ENCODE measurements at regions not wholly inside any gene's neighbourhood (a gene's known extent, or its start where the extent isn't known, plus 50 kb on each side); places are given as distances from the start of the nearest gene placed in this dataset.

- Mint-ChIP-seq H3K4me1 (no peaks in the 10 kb centered on the region), H3K36me3 (ENCODE audit: insufficient read depth in 1 of 3, low read depth in 3 of 3) (no peaks in the 10 kb centered on the region; a peak in 1 of 7 replicates), H3K9me3 (peaks cover 40 to 46% of the 10 kb centered on the region in 2 experiments), H3K27ac (no peak overlapping the region), H3K4me3 (no peak overlapping the region), H3K27me3 (ENCODE audit: low read depth) (no peaks in the 10 kb centered on the region; the same call in 1 of the 2 replicates)
- H3K27ac ChIP-seq (ENCODE audit: insufficient read length, low read depth, low read length) = no peak overlapping the region
- no peak overlapping the region for H3T11ph ChIP-seq (ENCODE audit: low read length)
- H3K9me3 ChIP-seq (ENCODE audit: control insufficient read depth, low read depth, low read length) = no peaks in the 10 kb centered on the region
- H2BK5ac ChIP-seq (ENCODE audit: insufficient read length, low read length) = no peak overlapping the region
- H4K91ac ChIP-seq (ENCODE audit: insufficient read length, low read depth, low read length) = no peak overlapping the region
- no CpG with 5 or more reads among the region's 4 CpGs for WGBS (ENCODE audit: extremely low coverage, insufficient read length, low lambda C conversion rate)
- H3K23me2 ChIP-seq (ENCODE audit: insufficient read length, low read depth, low read length, poor library complexity, severe bottlenecking) = no peaks in the 10 kb centered on the region
- H3K9ac ChIP-seq (ENCODE audit: extremely low read depth, insufficient read length, low read length) = no peak overlapping the region
- no peak overlapping the region for H2AK5ac ChIP-seq (ENCODE audit: insufficient read length, low read length)
- H3K79me2 ChIP-seq (ENCODE audit: insufficient read depth, low read length) = no peaks in the 10 kb centered on the region
- TF ChIP-seq, protein P1, sequence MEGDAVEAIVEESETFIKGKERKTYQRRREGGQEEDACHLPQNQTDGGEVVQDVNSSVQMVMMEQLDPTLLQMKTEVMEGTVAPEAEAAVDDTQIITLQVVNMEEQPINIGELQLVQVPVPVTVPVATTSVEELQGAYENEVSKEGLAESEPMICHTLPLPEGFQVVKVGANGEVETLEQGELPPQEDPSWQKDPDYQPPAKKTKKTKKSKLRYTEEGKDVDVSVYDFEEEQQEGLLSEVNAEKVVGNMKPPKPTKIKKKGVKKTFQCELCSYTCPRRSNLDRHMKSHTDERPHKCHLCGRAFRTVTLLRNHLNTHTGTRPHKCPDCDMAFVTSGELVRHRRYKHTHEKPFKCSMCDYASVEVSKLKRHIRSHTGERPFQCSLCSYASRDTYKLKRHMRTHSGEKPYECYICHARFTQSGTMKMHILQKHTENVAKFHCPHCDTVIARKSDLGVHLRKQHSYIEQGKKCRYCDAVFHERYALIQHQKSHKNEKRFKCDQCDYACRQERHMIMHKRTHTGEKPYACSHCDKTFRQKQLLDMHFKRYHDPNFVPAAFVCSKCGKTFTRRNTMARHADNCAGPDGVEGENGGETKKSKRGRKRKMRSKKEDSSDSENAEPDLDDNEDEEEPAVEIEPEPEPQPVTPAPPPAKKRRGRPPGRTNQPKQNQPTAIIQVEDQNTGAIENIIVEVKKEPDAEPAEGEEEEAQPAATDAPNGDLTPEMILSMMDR (conservative IDR thresholded peaks at IDR 0.05) = no peak
- H3K23ac ChIP-seq (ENCODE audit: insufficient read length, low read depth, low read length) = no peak overlapping the region
- no peaks in the 10 kb centered on the region for H3K79me1 ChIP-seq (ENCODE audit: insufficient read depth, low read depth, low read length, poor library complexity, severe bottlenecking)
- no peaks in the 10 kb centered on the region for H4K20me1 ChIP-seq (ENCODE audit: control insufficient read depth, insufficient read depth, insufficient read length)
- no peak for DNase-seq
- no peak overlapping the region for H2BK20ac ChIP-seq (ENCODE audit: low read depth, low read length, poor library complexity, severe bottlenecking)
- no peak overlapping the region for H2BK15ac ChIP-seq (ENCODE audit: low read depth, low read length)
- H3K4ac ChIP-seq (ENCODE audit: low read depth, low read length) = no peak overlapping the region
- H2BK12ac ChIP-seq (ENCODE audit: insufficient read length, low read depth, low read length) = no peak overlapping the region
- H3K27me3 ChIP-seq (ENCODE audit: insufficient read depth, low read length) = no peaks in the 10 kb centered on the region
- H3K4me1 ChIP-seq (ENCODE audit: insufficient read depth, low read length) = no peaks in the 10 kb centered on the region
- no peak overlapping the region for H2BK120ac ChIP-seq (ENCODE audit: low read depth, low read length, poor library complexity, severe bottlenecking)
- no peak overlapping the region for H4K5ac ChIP-seq (ENCODE audit: insufficient read length, low read depth, low read length)
- no peak overlapping the region for H2AFZ ChIP-seq (ENCODE audit: low read length)
- H3K14ac ChIP-seq (ENCODE audit: insufficient read depth, low read length) = no peak overlapping the region
- no peak overlapping the region for H3K4me2 ChIP-seq (ENCODE audit: insufficient read depth, insufficient read length, low read length)
- H4K8ac ChIP-seq (replicated peaks; ENCODE audit: insufficient read length, low read depth, low read length) = no peak overlapping the region
- no peak overlapping the region for H3K18ac ChIP-seq (ENCODE audit: insufficient read length, low read depth, low read length)
- no peak overlapping the region for H3K56ac ChIP-seq (ENCODE audit: insufficient read length, low read depth, low read length)
These were observed 104.1 kb downstream of the ASB9 start for GRCh38 chrX:15165832-15166231.
